GM18517 (cell line): ENCODE measurements at regions not wholly inside any gene's neighbourhood (a gene's known extent, or its start where the extent isn't known, plus 50 kb on each side); places are given as distances from the start of the nearest gene placed in this dataset.
A peak's percentile ranks its signal among the peaks of the same experiment; 100 is the strongest.
"Not testable (repeated sequence)": the region's sequence is repeated elsewhere in the genome, so short reads cannot be mapped to it uniquely, and the experiment has no call there.

Source experiments
- ATAC-seq: cut with Tn5 transposase; IDR thresholded peaks from one replicate; pipeline ENCODE4 v1.9.1; 2021; ENCODE audit warnings: mild to moderate bottlenecking, moderate library complexity; ENCODE audit not compliant: unreplicated experiment

DNA sequence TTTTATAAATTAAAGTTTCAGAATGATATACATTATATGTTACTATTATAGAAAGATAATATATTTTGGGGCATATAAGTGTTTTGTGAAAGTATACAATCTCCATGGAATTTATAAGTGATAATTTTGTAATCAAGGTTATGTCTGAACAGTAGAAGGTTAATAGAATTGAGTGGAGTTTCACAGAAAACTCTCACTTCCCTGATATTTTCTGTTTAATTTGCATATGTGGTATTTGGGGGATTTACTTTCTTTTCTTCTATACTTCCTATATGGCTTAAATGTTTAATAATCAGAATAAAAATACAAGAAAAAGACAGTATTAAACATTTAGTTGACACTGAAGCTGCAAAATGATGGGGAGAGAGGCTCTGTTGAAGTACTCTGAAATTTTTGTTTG is 848.5 kb downstream of the DACH1 start:
- ATAC-seq: no peak

DNA sequence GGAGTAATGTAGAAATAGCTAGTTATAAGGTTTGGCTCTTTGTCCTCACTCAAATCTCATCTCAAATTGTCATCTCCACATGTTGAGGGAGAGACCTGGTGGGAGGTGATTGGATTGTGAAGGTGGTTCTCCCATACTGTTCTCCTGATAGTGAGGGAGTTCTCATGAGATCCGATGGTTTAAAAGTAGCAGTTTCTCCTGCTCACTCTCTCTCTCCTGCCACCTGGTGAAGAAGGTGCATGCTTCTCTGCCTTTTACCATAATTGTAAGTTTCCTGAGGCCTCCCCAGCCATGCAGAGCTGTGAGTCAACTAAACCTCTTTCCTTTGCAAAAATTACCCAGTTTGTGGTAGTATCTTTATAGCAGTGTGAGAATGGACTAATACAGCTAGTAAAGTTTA is 849.4 kb downstream of the DACH1 start:
- no peak for ATAC-seq

DNA sequence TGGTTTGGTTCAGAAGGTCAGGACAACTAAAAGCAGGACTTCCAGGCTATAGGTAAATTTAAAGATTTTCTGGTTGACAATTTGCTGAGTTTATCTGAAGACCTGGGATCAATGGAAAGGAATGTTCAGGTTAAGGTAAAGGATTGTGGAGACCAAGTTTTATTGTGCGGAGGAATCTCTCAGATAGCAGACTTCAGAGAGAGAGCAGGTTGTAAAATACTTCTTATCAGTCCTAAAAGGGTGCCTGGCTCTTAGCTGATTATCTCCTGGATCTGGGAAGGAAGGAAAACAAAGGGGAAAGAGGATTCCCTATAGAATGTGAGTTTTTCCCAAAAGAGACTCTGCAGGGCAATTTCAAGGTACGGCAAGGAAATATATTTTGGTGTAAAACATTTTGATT is 851.5 kb downstream of the DACH1 start:
- ATAC-seq: no peak

DNA sequence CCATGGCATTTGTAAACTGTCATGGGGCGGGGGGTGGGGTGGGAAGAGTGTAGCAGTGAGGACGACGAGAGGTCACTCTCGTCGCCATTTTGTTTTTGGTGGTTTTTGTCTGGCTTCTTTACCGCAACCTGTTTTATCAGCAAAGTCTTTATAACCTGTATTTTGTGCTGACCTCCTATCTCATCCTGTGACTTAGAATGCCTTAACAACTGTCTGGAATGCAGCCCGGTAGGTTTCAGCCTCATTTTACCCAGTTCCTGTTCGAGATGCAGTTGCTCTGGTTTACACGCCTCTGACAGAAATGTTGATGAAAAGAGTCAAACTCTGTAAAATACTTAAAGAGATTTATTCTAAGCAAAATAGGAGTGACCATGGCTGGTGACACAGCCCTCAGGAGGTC is 852.0 kb downstream of the DACH1 start:
- ATAC-seq: no peak

DNA sequence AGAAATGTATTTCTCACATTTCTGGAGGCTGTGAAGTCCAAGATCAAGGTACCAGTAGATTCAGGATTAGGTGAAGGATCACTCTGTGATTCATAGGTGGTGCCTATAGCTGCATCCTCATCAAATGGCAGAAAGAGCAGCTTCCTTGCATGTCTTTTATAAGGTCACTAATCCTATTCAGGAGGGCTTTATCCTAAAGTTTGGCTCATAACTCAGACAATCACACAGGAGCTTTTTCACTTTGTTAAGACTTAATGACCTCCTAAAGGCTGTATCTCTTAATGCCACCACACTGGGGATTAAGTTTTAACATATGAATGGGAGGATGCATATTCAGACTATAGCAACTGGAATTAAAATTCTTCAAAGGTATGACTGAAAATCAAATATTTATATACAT is 861.1 kb downstream of the DACH1 start:
- ATAC-seq: no peak

DNA sequence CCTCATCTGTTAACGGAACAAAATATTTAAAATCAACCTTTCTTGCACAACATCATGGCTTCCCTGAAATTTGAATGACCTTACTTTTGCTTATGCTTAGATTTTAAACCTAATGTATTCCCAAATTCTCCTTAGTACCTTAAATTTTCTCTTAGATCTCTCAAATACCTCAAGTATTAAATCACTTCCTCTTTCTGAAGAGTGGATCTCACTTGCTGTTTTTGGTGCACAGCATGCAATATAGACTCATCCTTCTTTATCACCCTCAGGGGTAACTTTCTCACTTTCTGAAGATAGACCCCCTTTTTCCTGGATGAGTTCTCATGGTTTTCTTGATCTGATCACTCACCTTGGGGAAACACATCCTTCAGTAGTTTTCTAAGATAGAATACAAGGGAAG is 871.7 kb downstream of the DACH1 start:
- no peak for ATAC-seq

DNA sequence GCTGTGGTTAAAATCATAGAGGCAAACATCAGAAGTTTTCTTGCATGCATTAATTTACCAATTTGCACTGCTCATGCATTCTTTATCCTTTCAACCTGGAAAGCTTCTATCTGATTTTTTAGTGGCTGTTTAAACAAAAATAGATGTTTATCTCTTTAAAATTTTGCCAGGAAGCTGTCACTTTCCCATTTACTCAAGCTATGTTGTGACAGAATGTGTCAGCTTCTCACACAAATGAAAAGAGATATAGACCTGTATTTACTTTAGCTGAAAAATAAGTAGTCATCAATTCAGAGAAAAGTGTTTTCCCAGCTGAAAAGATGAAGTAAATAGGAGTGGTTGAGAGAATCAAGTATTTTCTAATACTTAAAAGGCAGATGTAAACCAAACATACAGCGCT is 872.8 kb downstream of the DACH1 start:
- no peak for ATAC-seq

DNA sequence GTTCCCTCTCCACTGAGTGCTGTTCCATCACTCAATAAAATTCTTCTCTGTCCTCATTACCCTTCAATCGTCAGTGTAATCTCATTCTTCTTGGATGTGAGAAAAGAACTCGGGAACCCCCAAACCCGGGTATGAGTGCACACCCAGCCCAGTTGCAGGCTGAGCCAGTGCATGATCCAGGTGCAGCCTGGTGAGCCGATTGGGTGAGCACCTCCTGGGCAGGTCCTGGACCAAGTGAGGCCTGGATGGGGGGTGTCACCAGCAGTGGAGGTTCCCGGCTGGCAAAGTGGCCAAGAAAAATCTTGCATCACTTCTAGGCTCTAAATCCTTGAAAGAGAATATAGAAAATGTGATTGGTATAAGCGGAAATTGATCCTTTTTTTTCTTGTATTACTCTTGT is 878.8 kb upstream of the KLHL1 start:
- ATAC-seq: no peak

GRCh38 chr13:70985371-70985770 is 877.1 kb upstream of the KLHL1 start:
- no peak for ATAC-seq

GRCh38 chr13:70981219-70981618 is 873.0 kb upstream of the KLHL1 start:
- not testable (repeated sequence) for ATAC-seq

- ATAC-seq: no peak
Measured at GRCh38 chr13:70969321-70969720, 861.1 kb upstream of the KLHL1 start.

DNA sequence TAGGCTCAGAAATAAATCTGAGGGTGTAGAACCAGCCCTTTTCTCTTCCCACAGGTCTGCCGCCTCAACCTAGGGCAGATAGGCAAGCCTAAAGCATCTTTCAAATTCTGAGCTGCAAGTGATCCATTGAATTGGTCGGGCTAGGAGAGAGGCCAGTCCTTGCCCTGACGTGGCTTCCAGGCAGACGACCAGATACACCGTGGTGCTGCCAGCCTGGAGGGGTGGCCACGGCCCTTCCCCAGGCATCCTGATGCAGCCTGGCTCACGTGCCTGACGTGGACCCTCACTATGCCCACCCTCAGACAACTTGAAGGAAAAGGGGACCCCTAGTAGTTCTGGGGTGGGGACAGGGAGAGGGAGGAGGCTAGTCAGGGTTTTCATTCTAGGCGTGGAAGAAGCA is 859.3 kb upstream of the KLHL1 start:
- ATAC-seq: no peak

- no peak for ATAC-seq
Measured at GRCh38 chr13:70964874-70965273, 856.6 kb upstream of the KLHL1 start.

DNA sequence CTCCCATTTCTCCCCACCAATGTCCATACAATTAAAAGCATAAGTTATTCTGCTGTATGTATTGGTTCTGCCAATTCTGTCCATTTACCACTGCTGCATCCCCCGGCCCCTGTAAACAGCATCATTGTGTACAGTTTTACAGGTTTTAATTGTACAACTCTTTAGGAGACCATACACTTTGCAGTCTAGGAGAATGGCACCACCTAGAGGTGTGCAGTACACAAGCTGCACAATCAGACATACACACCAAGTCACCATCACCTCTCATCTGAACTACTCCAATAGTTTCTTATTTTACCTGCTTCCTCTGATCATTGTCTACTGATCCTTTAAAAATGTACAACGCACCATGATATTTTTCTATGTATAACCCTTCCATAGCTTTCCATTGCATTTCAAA is 855.9 kb upstream of the KLHL1 start:
- no peak for ATAC-seq

DNA sequence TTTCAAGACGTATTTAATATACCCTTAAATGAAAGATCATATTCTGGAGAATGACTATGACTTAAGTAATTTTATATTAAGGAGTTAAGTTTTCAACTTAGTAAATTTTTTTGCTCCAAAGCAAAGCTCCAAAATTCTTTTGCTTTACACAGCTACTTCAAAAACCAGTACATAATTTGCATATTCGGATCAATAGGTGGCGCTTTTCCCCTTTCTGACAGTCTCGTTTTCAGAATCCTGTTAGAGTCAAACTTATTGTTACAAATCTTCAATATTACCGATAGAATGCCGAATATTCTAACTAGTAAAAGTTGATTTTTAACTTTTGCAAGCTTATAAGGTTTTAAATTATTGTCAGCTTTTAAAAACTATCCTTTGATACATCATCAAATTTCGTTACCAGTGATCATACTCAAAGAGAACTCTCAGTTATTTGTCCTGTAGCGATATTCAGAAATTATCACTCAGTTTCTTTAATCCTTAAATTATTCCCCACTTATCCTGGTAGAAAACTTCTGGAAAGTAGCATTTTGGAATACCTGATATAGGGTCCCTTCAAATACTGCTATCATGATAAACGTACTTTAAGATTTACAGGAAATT is 852.7 kb upstream of the KLHL1 start:
- peak; percentile 67 for ATAC-seq

GRCh38 chr13:70959035-70959775 is 851.0 kb upstream of the KLHL1 start:
- ATAC-seq: no peak

- no peak for ATAC-seq
Measured at GRCh38 chr13:70955887-70956286, 847.6 kb upstream of the KLHL1 start.

DNA sequence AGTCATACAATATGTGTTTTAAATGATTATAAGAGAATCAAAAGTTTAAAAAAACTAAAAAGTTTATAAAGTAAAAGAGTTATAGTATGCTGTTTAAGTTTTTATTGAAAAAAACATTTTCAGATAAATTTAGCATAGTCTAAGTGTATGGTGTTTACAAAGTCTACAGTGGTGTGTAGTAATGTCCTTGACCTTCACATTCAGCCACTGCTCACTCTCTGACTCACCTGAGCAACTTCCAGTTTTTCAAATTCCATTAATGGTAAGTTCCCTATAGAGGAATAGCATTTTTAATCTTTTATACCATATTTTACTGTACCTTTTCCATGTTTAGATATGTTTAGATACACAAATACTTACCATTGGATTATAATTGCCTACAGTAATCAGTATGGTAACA is 842.4 kb upstream of the KLHL1 start:
- ATAC-seq: no peak

- no peak for ATAC-seq
Measured at GRCh38 chr13:70945506-70945905, 837.3 kb upstream of the KLHL1 start.

- no peak for ATAC-seq
Measured at GRCh38 chr13:70941454-70941853, 833.2 kb upstream of the KLHL1 start.

- ATAC-seq: no peak
Measured at GRCh38 chr13:70938462-70938861, 830.2 kb upstream of the KLHL1 start.

DNA sequence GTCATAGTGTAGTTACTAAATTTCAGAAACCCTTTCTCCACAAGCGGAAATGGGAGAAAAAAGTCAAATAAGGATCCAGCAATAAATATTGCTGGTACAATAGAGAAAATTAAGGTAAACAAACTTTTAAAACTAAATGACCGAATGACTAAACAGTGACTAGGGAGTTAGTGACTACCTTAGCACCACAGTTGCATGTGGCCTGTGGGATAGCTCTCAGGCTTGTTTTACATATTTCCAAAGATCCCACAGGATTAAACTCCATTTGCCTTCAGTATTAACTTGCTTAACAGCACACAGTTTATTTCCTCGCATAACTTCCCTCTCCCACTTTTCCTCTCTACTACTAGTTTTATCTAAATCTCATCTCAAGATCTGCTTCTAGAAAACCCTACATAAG is 824.3 kb upstream of the KLHL1 start:
- no peak for ATAC-seq
